Upper lobe of left lung (tissue), 4 donors: ENCODE measurements at regions not wholly inside any gene's neighbourhood (a gene's known extent, or its start where the extent isn't known, plus 50 kb on each side); places are given as distances from the start of the nearest gene placed in this dataset.

ENCODE experiments used
- CTCF ChIP-seq, 6 experiments: fragments of 450-650 bp in 4 of 6; fragments of 200-600 bp in 2 of 6; sonication (generic) in 2 of 6; IDR thresholded peaks; one replicate each; pipeline ENCODE4 v1.5.1; 2016 to 2019; ENCODE audit warnings: antibody characterized with exemption in 6 of 6
- EP300 ChIP-seq, 4 donors: sonication (generic); formaldehyde crosslinking; IDR thresholded peaks; one replicate each; pipeline ENCODE4 v1.5.1; 2017; ENCODE audit warnings: antibody characterized with exemption in 4 of 4, control low read depth in 2 of 4
- POLR2A ChIP-seq, 4 donors: fragments of 450-650 bp; IDR thresholded peaks; one replicate each; pipeline ENCODE4 v1.5.1; 2016 to 2017; ENCODE audit warnings: antibody characterized with exemption in 4 of 4, mild to moderate bottlenecking in 2 of 4
- POLR2AphosphoS5 ChIP-seq, 2 donors: sonication (generic); formaldehyde crosslinking; IDR thresholded peaks; one replicate each; pipeline ENCODE4 v1.5.1; 2017; ENCODE audit warnings: antibody characterized with exemption in 2 of 2

DNA sequence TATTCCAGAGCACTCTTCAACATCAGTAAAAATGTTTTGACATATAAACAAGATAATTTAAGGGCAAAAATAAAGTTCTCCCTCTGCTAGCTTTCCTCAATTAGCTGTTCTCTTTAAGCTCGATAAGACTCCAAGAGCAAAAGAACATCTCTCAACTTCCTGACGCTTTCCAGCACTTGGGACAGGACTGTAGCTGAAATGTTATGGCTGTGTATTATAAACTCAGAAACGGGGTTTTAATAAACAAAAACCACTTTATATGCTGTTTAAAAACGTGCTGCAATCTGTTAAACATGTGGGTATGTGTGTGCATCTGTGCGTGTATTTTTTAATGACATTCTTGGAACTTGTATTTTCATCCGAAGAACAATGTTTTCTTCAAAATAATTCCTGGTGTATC is 71.5 kb upstream of the RGS2 start:
- no peak for TF ChIP-seq CTCF (IDR thresholded peaks at IDR 0.05)
- TF ChIP-seq POLR2A (IDR thresholded peaks at IDR 0.05), result no peak
- no peak for TF ChIP-seq EP300 (IDR thresholded peaks at IDR 0.05)
- TF ChIP-seq POLR2AphosphoS5 (IDR thresholded peaks at IDR 0.05), result no peak
